ENCODE measurements at regions not wholly inside any gene's neighbourhood (a gene's known extent, or its start where the extent isn't known, plus 50 kb on each side); places are given as distances from the start of the nearest gene placed in this dataset.

- H3K36me3 Mint-ChIP-seq (ENCODE audit: low read depth), result no peaks in the 10 kb centered on the region
- no peak for DNase-seq
- H3K4me3 Mint-ChIP-seq, result no peak overlapping the region
- CTCF ChIA-PET, result no interaction called here
- peaks cover 17% of the 10 kb centered on the region for H3K27me3 Mint-ChIP-seq
- H3K9me3 Mint-ChIP-seq, result peaks cover 16% of the 10 kb centered on the region
- POLR2A ChIA-PET, result no interaction called here
- H3K27ac Mint-ChIP-seq, result no peak overlapping the region
- H3K4me1 Mint-ChIP-seq, result no peaks in the 10 kb centered on the region
Observed at GRCh38 chr20:63079971-63080370, 73.2 kb upstream of the BHLHE23 start.

GRCh38 chr20:63077705-63078104 lies 70.9 kb upstream of the BHLHE23 start:
- H3K4me1 Mint-ChIP-seq, result no peaks in the 10 kb centered on the region
- H3K27me3 Mint-ChIP-seq, result peaks cover 21% of the 10 kb centered on the region
- POLR2A ChIA-PET, result no interaction called here
- DNase-seq, result no peak
- CTCF ChIA-PET, result no interaction called here
- H3K36me3 Mint-ChIP-seq (ENCODE audit: low read depth), result no peaks in the 10 kb centered on the region
- H3K4me3 Mint-ChIP-seq, result no peak overlapping the region
- H3K9me3 Mint-ChIP-seq, result peaks cover 16% of the 10 kb centered on the region
- no peak overlapping the region for H3K27ac Mint-ChIP-seq

- Mint-ChIP-seq H3K9me3 (peaks cover 16% of the 10 kb centered on the region), H3K4me3 (no peak overlapping the region), H3K36me3 (ENCODE audit: low read depth) (no peaks in the 10 kb centered on the region), H3K27ac (no peak overlapping the region), H3K27me3 (peaks cover 27% of the 10 kb centered on the region), H3K4me1 (peaks cover 3% of the 10 kb centered on the region)
- no peak for DNase-seq
- ChIA-PET CTCF (no interaction called here), POLR2A (no interaction called here)
Observed at GRCh38 chr20:63076421-63076820, 69.7 kb upstream of the BHLHE23 start.

DNA sequence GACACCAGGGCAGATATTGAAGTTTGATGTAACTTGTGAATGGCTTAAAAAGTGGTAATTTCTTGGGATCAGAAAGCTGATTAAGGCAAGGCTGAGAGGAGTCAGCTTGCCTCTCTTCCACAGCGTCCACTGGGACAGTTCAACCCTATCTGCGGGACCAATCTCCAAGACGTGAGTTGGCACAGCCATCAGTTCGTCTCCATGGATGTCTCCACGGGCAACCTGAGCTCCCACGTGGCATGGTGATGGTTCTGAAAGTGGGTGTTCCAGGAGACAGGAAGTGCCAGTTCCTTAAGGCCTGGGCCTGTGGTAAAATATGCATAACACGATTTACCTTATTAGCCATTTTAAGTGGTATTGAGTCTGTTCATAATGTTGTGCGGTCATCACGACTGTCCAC lies 67.9 kb upstream of the BHLHE23 start:
- Mint-ChIP-seq H3K36me3 (ENCODE audit: low read depth) (no peaks in the 10 kb centered on the region), H3K4me1 (peaks cover 3% of the 10 kb centered on the region), H3K27ac (no peak overlapping the region), H3K4me3 (no peak overlapping the region), H3K9me3 (peaks cover 16% of the 10 kb centered on the region), H3K27me3 (peaks cover 36% of the 10 kb centered on the region)
- CTCF ChIA-PET, result no interaction called here
- POLR2A ChIA-PET, result no interaction called here
- DNase-seq, result no peak

DNA sequence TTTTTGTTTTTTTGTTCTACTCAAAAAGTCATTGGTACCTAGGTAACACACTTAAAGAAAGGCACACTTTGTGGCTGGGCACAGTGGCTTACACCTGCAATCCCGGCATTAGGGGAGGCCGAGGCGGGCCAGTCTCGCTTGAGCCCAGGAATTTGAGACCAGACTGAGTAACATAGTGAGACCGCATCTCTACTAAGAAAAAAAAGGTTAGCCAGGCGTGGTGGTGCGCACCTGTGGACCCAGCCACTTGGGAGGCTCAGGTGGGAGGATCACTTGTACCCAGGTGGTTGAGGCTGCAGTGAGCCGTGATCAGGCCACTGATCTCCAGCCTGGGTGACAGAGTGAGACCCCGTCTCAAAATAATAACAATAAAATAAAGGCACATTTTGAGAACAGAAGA lies 67.4 kb upstream of the BHLHE23 start:
- H3K9me3 Mint-ChIP-seq, result peaks cover 16% of the 10 kb centered on the region
- no peak for DNase-seq
- peaks cover 36% of the 10 kb centered on the region for H3K27me3 Mint-ChIP-seq
- H3K27ac Mint-ChIP-seq, result no peak overlapping the region
- no peak overlapping the region for H3K4me3 Mint-ChIP-seq
- POLR2A ChIA-PET, result no interaction called here
- CTCF ChIA-PET, result no interaction called here
- no peaks in the 10 kb centered on the region for H3K36me3 Mint-ChIP-seq (ENCODE audit: low read depth)
- peaks cover 3% of the 10 kb centered on the region for H3K4me1 Mint-ChIP-seq

DNA sequence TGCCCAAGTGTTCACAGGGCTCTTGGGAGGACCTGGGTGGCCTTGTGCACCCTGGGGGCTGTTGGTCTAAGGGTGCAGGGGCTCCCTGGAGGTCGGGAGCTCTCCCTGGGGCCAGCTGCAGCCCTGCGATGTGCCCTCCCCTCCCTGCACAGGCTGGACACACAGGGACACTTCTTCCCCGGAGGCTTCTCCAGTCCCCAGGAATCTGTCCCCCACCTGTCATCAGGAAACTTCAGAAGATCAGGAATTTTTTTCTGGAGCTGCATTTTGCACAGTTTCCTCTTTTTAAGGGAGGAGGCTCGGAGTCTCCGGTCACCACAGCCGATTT lies 66.9 kb upstream of the BHLHE23 start:
- Mint-ChIP-seq H3K27ac (no peak overlapping the region), H3K4me1 (peaks cover 3% of the 10 kb centered on the region), H3K4me3 (no peak overlapping the region), H3K27me3 (peaks cover 36% of the 10 kb centered on the region), H3K36me3 (ENCODE audit: low read depth) (no peaks in the 10 kb centered on the region), H3K9me3 (peaks cover 16% of the 10 kb centered on the region)
- DNase-seq, result no peak
- ChIA-PET POLR2A (no interaction called here), CTCF (no interaction called here)

- no peak for DNase-seq
- no peaks in the 10 kb centered on the region for H3K36me3 Mint-ChIP-seq (ENCODE audit: low read depth)
- H3K27me3 Mint-ChIP-seq, result peaks cover 32% of the 10 kb centered on the region
- no peak overlapping the region for H3K4me3 Mint-ChIP-seq
- POLR2A ChIA-PET, result no interaction called here
- H3K9me3 Mint-ChIP-seq, result peaks cover 11% of the 10 kb centered on the region
- no peak overlapping the region for H3K27ac Mint-ChIP-seq
- peaks cover 3% of the 10 kb centered on the region for H3K4me1 Mint-ChIP-seq
- CTCF ChIA-PET, result no interaction called here
Observed at GRCh38 chr20:63072991-63073737, 66.4 kb upstream of the BHLHE23 start.

GRCh38 chr20:63072231-63072791 lies 65.5 kb upstream of the BHLHE23 start:
- no peak overlapping the region for H3K27ac Mint-ChIP-seq
- peaks cover 3% of the 10 kb centered on the region for H3K4me1 Mint-ChIP-seq
- ChIA-PET POLR2A (no interaction called here), CTCF (no interaction called here)
- H3K36me3 Mint-ChIP-seq (ENCODE audit: low read depth), result no peaks in the 10 kb centered on the region
- H3K27me3 Mint-ChIP-seq, result peaks cover 25% of the 10 kb centered on the region
- no peak overlapping the region for H3K4me3 Mint-ChIP-seq
- H3K9me3 Mint-ChIP-seq, result peaks cover 5% of the 10 kb centered on the region
- no peak for DNase-seq

DNA sequence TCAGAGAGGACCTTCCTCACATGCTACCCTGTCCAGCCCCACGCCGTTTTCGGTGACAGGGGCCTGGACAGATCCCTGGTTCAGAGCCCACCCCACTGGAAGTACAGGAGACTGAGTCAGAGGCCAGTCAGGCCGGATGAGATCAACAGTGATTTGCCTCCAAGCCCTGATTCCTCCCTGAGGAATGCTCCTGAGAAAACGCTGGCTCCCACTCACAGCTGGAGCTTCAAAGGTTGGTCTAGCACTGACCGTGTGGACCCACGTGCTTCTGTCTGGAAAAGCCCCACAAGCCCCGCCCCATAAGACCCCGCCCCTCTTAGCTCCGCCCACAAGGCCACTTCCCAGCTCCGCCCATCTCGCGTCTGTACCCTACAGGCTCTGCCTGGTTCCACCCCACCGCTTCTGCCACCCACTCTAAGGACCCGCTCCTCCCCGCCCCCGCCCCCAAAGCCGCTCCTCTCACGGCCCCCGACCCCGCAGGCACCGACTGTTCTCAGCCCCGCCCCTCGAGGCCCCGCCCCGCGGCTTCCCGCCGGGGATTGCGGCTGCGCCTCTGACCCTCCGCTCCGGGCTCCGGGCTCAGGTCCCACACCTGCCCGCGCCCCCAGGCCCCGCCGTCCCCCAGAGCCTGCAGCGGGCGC lies 64.9 kb upstream of the BHLHE23 start:
- Mint-ChIP-seq H3K4me3 (no peak overlapping the region), H3K9me3 (peaks cover 4% of the 10 kb centered on the region), H3K27ac (no peak overlapping the region), H3K27me3 (peaks cover 25% of the 10 kb centered on the region), H3K36me3 (ENCODE audit: low read depth) (no peaks in the 10 kb centered on the region), H3K4me1 (peaks cover 3% of the 10 kb centered on the region)
- DNase-seq, result no peak
- POLR2A ChIA-PET, result no interaction called here
- CTCF ChIA-PET, result no interaction called here

- no peak for DNase-seq
- ChIA-PET POLR2A (no interaction called here), CTCF (no interaction called here)
- H3K27me3 Mint-ChIP-seq, result peaks cover 20% of the 10 kb centered on the region
- peaks cover 3% of the 10 kb centered on the region for H3K4me1 Mint-ChIP-seq
- H3K27ac Mint-ChIP-seq, result no peak overlapping the region
- no peak overlapping the region for H3K4me3 Mint-ChIP-seq
- H3K9me3 Mint-ChIP-seq, result no peaks in the 10 kb centered on the region
- no peaks in the 10 kb centered on the region for H3K36me3 Mint-ChIP-seq (ENCODE audit: low read depth)
Observed at GRCh38 chr20:63070771-63071540, 64.2 kb upstream of the BHLHE23 start.

DNA sequence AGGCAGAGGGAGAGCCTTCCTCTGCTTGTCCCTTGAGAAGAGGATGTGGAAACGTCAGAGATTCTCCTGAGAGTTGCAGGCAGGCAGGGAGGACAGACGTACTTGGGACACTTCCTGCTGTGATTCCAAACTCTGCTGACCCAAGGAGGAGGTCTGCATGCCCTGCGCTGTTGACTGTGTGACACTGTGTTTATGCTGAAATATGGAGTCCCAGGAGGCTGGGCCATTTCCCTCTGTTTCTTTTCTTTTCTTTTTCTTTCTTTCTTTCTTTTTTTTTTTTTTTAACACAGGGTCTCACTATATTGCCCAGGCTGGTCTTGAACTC lies 63.5 kb upstream of the BHLHE23 start:
- CTCF ChIA-PET, result no interaction called here
- H3K27me3 Mint-ChIP-seq, result peaks cover 20% of the 10 kb centered on the region
- POLR2A ChIA-PET, result no interaction called here

GRCh38 chr20:63068711-63069367 lies 62.1 kb upstream of the BHLHE23 start:
- Mint-ChIP-seq H3K4me3 (no peak overlapping the region), H3K27ac (no peak overlapping the region), H3K9me3 (no peaks in the 10 kb centered on the region), H3K4me1 (peaks cover 3% of the 10 kb centered on the region), H3K36me3 (ENCODE audit: low read depth) (no peaks in the 10 kb centered on the region), H3K27me3 (peaks cover 20% of the 10 kb centered on the region)
- DNase-seq, result no peak
- POLR2A ChIA-PET, result no interaction called here
- CTCF ChIA-PET, result interaction anchor here (1.0 kb wide), 1 partner anchor 96 kb away, joined by 3 read pairs; no protein-coding TSS in a partner anchor

More for the DNA sequence above, 63.5 kb upstream of the BHLHE23 start:
- H3K36me3 Mint-ChIP-seq (ENCODE audit: low read depth), result no peaks in the 10 kb centered on the region
- H3K4me1 Mint-ChIP-seq, result peaks cover 3% of the 10 kb centered on the region
- no peaks in the 10 kb centered on the region for H3K9me3 Mint-ChIP-seq
- no peak overlapping the region for H3K4me3 Mint-ChIP-seq
- no peak for DNase-seq
- no peak overlapping the region for H3K27ac Mint-ChIP-seq

All from activated CD4-positive, alpha-beta T cell treated with anti-CD3 and anti-CD28 coated beads, Interleukin-2, amount 10 ng/mL, durations not matched to agents 7 days and 5 days (primary cell).